ENCODE measurements at regions not wholly inside any gene's neighbourhood (a gene's known extent, or its start where the extent isn't known, plus 50 kb on each side); places are given as distances from the start of the nearest gene placed in this dataset.

- Mint-ChIP-seq H3K4me3 (no peak overlapping the region), H3K27ac (no peak overlapping the region), H3K27me3 (no peaks in the 10 kb centered on the region), H3K36me3 (no peaks in the 10 kb centered on the region), H3K9me3 (peaks cover 0 to 31% (median 7%) of the 10 kb centered on the region in 9 donors), H3K4me1 (no peaks in the 10 kb centered on the region)
- POLR2A ChIA-PET: no interaction called here
- DNase-seq (no peak), ATAC-seq (no peak)
Measured at GRCh38 chr13:89869312-89869711, 1478.2 kb upstream of the MIR17HG start.

- no peak for DNase-seq
- Mint-ChIP-seq H3K4me3 (no peak overlapping the region), H3K27ac (no peak overlapping the region), H3K27me3 (no peaks in the 10 kb centered on the region), H3K9me3 (peaks cover 0 to 20% (median 4%) of the 10 kb centered on the region in 9 donors), H3K4me1 (no peaks in the 10 kb centered on the region), H3K36me3 (no peaks in the 10 kb centered on the region)
- ATAC-seq: no peak
- POLR2A ChIA-PET: no interaction called here
Measured at GRCh38 chr13:89878904-89879303, 1468.6 kb upstream of the MIR17HG start.

GRCh38 chr13:89880201-89880600, 1467.3 kb upstream of the MIR17HG start:
- no peak for ATAC-seq
- H3K27me3 Mint-ChIP-seq: no peaks in the 10 kb centered on the region
- no peaks in the 10 kb centered on the region for H3K36me3 Mint-ChIP-seq
- no peaks in the 10 kb centered on the region for H3K4me1 Mint-ChIP-seq
- POLR2A ChIA-PET: no interaction called here
- no peak overlapping the region for H3K27ac Mint-ChIP-seq
- no peak for DNase-seq
- H3K4me3 Mint-ChIP-seq: no peak overlapping the region
- peaks cover 0 to 28% (median 7%) of the 10 kb centered on the region in 9 donors for H3K9me3 Mint-ChIP-seq

DNA sequence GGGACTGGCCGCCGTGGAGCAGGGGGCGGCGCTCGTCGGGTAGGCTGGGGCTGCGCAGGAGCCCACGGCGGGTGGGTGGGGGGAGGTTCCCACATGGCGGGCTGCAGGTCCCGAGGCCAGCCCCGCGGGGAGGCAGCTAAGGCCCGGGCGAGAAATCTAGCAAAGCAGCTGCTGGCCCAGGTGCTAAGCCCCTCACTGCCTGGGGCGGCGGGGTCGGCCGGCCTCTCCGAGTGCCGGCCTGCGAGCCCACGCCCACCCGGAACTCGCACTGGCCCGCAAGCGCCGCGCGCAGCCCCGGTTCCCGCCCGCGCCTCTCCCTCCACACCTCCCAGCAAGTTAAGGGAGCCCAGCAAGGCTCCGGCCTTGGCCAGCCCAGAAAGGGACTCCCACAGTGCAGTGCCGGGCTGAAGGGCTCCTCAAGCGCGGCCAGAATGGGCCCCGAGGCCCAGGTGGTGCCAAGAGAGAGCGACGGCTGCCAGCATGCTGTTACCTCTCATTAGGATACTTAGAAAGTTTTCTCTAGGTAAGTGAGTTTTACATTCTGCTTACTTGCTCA, 1463.5 kb upstream of the MIR17HG start:
- peaks cover 0 to 21% (median 4%) of the 10 kb centered on the region in 9 donors for H3K9me3 Mint-ChIP-seq
- H3K4me1 Mint-ChIP-seq: no peaks in the 10 kb centered on the region
- no peaks in the 10 kb centered on the region for H3K36me3 Mint-ChIP-seq
- H3K27ac Mint-ChIP-seq: no peak overlapping the region
- no peak overlapping the region for H3K4me3 Mint-ChIP-seq
- ATAC-seq: no peak
- DNase-seq: no peak
- POLR2A ChIA-PET: no interaction called here
- no peaks in the 10 kb centered on the region for H3K27me3 Mint-ChIP-seq

GRCh38 chr13:89890806-89891205, 1456.7 kb upstream of the MIR17HG start:
- POLR2A ChIA-PET: no interaction called here
- Mint-ChIP-seq H3K4me3 (no peak overlapping the region), H3K27me3 (no peaks in the 10 kb centered on the region), H3K27ac (no peak overlapping the region), H3K4me1 (no peaks in the 10 kb centered on the region), H3K9me3 (peaks cover 0 to 34% (median 6%) of the 10 kb centered on the region in 9 donors), H3K36me3 (no peaks in the 10 kb centered on the region)
- DNase-seq (no peak), ATAC-seq (no peak)

GRCh38 chr13:89891416-89891815, 1456.1 kb upstream of the MIR17HG start:
- H3K27me3 Mint-ChIP-seq: no peaks in the 10 kb centered on the region
- peaks cover 0 to 36% (median 6%) of the 10 kb centered on the region in 9 donors for H3K9me3 Mint-ChIP-seq
- DNase-seq (no peak), ATAC-seq (no peak)
- H3K4me3 Mint-ChIP-seq: no peak overlapping the region
- POLR2A ChIA-PET: no interaction called here
- H3K27ac Mint-ChIP-seq: no peak overlapping the region
- no peaks in the 10 kb centered on the region for H3K4me1 Mint-ChIP-seq
- no peaks in the 10 kb centered on the region for H3K36me3 Mint-ChIP-seq

DNA sequence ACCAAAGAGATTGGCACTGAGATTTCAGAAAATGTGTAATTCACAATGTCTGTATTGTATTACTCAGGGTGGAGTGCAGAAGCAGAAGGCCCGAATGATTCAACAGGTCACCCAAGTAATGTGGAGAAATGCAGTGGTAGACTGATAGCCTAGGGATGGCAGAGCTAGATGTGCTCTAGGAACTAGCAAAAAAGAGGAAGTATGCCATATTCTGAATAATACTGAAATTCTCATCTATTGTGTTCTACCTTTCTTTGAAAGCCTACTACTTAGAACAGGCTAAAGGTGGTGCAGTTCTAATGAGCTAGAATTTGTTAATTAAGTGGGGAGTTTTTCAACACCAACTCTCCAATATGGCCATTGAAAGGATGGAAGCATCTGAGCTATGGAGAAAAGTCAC, 1449.8 kb upstream of the MIR17HG start:
- DNase-seq: no peak
- Mint-ChIP-seq H3K27me3 (no peaks in the 10 kb centered on the region), H3K9me3 (peaks cover 0 to 23% (median 5%) of the 10 kb centered on the region in 9 donors), H3K27ac (no peak overlapping the region), H3K4me1 (no peaks in the 10 kb centered on the region), H3K36me3 (no peaks in the 10 kb centered on the region), H3K4me3 (no peak overlapping the region)
- POLR2A ChIA-PET: no interaction called here
- ATAC-seq: no peak

GRCh38 chr13:89899302-89900103, 1448.0 kb upstream of the MIR17HG start:
- H3K4me1 Mint-ChIP-seq: no peaks in the 10 kb centered on the region

GRCh38 chr13:89900104-89900765, 1447.3 kb upstream of the MIR17HG start:
- peaks cover 0 to 21% (median 5%) of the 10 kb centered on the region in 9 donors for H3K9me3 Mint-ChIP-seq
- no peak for ATAC-seq
- H3K4me1 Mint-ChIP-seq: no peaks in the 10 kb centered on the region
- no peak overlapping the region for H3K4me3 Mint-ChIP-seq
- no peaks in the 10 kb centered on the region for H3K27me3 Mint-ChIP-seq
- POLR2A ChIA-PET: no interaction called here
- H3K27ac Mint-ChIP-seq: no peak overlapping the region
- H3K36me3 Mint-ChIP-seq: no peaks in the 10 kb centered on the region
- no peak for DNase-seq

More at GRCh38 chr13:89899302-89900103, 1448.0 kb upstream of the MIR17HG start:
- Mint-ChIP-seq H3K27ac (no peak overlapping the region), H3K27me3 (no peaks in the 10 kb centered on the region), H3K4me3 (no peak overlapping the region), H3K36me3 (no peaks in the 10 kb centered on the region), H3K9me3 (peaks cover 0 to 28% (median 5%) of the 10 kb centered on the region in 9 donors)
- POLR2A ChIA-PET: no interaction called here
- ATAC-seq (no peak), DNase-seq (no peak)

DNA sequence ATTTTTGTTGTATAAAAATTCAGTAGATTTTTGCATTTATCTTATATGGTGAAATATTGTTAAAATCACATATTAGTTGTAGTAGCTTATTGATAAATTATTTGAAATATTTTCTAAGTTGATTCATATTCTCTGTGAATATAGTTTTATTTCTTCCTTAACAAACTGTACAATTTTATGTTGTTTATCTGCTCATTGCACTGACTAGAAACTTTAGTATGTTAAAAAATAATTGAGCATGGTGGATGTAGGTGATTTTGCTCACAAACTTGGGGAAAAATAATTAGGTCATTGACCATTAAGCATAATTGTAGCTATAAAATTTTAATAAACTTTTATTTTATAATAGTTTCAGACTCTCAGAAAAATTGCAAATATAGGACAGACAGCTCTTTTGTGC, 1445.3 kb upstream of the MIR17HG start:
- Mint-ChIP-seq H3K36me3 (no peaks in the 10 kb centered on the region), H3K4me3 (no peak overlapping the region), H3K9me3 (peaks cover 0 to 21% (median 6%) of the 10 kb centered on the region in 9 donors), H3K27me3 (no peaks in the 10 kb centered on the region), H3K4me1 (no peaks in the 10 kb centered on the region), H3K27ac (no peak overlapping the region)
- no peak for DNase-seq
- ATAC-seq: no peak
- POLR2A ChIA-PET: no interaction called here

DNA sequence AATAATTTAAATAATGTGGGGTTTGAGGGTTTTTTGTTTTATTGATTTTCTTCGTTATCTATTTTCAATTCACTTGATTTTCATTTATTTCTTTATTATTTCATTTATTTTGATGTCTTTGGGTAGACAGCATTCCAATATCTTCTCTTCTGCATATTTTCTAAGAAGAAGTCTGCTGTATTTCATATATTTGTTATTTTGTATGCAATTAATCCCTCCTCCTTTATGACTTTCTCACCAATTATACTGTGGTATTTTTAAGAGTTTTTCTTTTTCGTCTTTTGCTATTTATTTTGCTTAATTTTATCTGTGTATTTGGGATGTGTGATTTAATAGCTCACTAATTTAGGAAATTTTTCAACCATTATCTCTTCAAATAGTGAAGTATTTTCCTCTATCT, 1444.4 kb upstream of the MIR17HG start:
- H3K27me3 Mint-ChIP-seq: no peaks in the 10 kb centered on the region
- POLR2A ChIA-PET: no interaction called here
- no peak for DNase-seq
- no peaks in the 10 kb centered on the region for H3K4me1 Mint-ChIP-seq
- no peak overlapping the region for H3K27ac Mint-ChIP-seq
- H3K4me3 Mint-ChIP-seq: no peak overlapping the region
- peaks cover 0 to 21% (median 6%) of the 10 kb centered on the region in 9 donors for H3K9me3 Mint-ChIP-seq
- no peaks in the 10 kb centered on the region for H3K36me3 Mint-ChIP-seq
- no peak for ATAC-seq

- Mint-ChIP-seq H3K9me3 (peaks cover 0 to 11% (median 0%) of the 10 kb centered on the region in 9 donors), H3K4me1 (no peaks in the 10 kb centered on the region), H3K36me3 (no peaks in the 10 kb centered on the region), H3K27ac (no peak overlapping the region), H3K4me3 (no peak overlapping the region), H3K27me3 (no peaks in the 10 kb centered on the region)
- POLR2A ChIA-PET: no interaction called here
- ATAC-seq (no peak), DNase-seq (no peak)
Measured at GRCh38 chr13:89910166-89910565, 1437.3 kb upstream of the MIR17HG start.

DNA sequence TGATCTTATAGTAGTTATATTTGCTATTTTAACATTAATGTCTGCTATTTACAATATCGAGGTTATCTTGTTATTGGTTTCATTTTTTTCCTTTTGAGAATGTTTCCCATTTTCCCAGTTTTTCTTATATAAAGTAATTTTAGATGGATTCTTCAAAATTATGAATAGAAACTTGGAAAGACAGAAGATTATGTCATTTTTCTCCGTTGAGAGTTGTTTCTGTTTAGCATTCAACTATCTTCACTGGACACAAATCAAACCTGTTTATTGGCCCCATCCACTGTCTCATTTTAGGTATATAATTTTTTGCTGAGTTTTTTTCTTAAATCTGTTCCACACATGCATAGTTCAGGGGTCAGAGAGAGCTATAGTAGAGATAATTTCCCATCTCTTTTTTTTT, 1430.9 kb upstream of the MIR17HG start:
- peaks cover 0 to 25% (median 6%) of the 10 kb centered on the region in 9 donors for H3K9me3 Mint-ChIP-seq
- no peak overlapping the region for H3K4me3 Mint-ChIP-seq
- ATAC-seq: no peak
- POLR2A ChIA-PET: no interaction called here
- no peaks in the 10 kb centered on the region for H3K36me3 Mint-ChIP-seq
- H3K27me3 Mint-ChIP-seq: no peaks in the 10 kb centered on the region
- DNase-seq: no peak
- no peaks in the 10 kb centered on the region for H3K4me1 Mint-ChIP-seq
- H3K27ac Mint-ChIP-seq: no peak overlapping the region

Measured in naive thymus-derived CD8-positive, alpha-beta T cell (primary cell).